ENCODE measurements at regions not wholly inside any gene's neighbourhood (a gene's known extent, or its start where the extent isn't known, plus 50 kb on each side); places are given as distances from the start of the nearest gene placed in this dataset.

GRCh38 chr11:122277493-122277892 lies 161.5 kb upstream of the BLID start:
- DNase-seq (ENCODE audit: low read depth, low spot score): no peak

GRCh38 chr11:122276221-122276620 lies 160.2 kb upstream of the BLID start:
- DNase-seq (ENCODE audit: low read depth, low spot score): no peak

- no peak for DNase-seq (ENCODE audit: low read depth, low spot score)
Measured at GRCh38 chr11:122275508-122275907, 159.5 kb upstream of the BLID start.

DNA sequence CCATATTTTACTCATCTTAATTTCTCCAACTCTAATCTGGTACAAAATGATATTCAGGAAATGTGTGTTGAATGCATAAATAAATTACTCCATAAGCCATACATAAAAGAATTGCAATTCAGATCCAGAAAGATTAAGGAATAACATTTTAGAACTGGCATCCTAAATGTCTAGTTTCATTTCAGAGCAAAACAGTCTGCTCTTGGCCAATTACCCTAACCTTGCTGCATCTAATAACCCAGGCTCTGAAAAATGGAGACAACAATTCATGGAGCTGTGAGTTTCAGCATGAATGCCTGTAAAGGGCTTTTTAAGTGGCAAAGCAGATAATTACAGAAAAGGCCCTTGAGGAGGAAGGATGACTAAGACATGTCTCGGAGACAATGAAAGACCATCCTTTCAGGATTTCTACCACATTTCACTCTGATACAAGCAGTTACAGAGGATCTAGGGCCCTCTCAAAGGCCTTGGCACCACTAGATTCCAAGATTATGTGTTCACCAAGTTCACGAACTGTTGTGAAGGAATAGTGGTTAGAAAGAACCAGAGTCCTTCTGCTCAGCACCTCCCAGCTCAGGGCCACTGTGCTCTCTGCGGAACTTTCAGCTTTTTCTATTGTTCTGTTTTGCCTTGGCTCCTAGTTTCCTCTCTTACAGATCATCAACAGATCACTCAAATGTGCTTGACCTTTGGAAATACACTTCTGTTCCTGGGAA lies 157.6 kb upstream of the BLID start:
- no peak for DNase-seq (ENCODE audit: low read depth, low spot score)

GRCh38 chr11:122271745-122272144 lies 155.7 kb upstream of the BLID start:
- DNase-seq (ENCODE audit: low read depth, low spot score): no peak

DNA sequence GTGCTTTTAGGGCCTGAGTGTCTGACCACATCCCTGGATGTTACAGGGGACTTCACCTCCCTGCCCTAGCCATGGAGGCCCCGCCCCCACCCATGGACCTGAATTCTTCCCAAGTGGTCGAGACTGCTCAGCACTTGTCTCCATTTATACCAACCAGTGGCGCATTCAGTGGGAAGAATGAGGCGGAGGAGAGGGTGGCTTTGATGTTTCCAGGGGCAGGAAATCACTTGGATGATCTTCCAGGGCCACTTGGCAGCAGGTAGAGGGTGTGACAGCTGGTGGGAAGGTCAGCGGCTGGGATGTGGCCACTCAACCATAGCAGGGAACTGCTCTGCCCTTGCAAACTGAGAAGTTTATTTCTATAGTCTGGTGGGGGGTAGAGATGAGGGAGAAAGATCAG lies 155.1 kb upstream of the BLID start:
- DNase-seq (ENCODE audit: low read depth, low spot score): no peak

DNA sequence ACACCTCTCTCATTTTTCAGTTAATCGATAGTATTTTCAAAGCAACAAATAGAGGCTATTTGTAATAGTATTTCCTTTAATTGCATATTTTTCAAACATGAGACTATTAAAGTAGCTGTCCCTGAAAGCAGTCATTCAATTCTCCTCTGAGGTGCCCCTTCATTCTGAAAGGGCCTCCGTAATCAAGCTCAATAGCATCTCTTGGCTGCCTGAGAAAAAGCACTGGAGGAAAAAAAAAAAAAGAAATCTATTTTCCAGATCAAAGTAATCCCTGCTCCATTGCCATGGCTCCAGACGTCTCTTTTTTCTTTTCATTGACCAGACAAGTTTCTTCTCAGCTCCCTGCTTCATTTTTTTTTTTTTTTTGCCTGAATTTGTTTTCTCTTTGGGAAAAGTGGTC lies 154.5 kb upstream of the BLID start:
- DNase-seq (ENCODE audit: low read depth, low spot score): no peak

DNA sequence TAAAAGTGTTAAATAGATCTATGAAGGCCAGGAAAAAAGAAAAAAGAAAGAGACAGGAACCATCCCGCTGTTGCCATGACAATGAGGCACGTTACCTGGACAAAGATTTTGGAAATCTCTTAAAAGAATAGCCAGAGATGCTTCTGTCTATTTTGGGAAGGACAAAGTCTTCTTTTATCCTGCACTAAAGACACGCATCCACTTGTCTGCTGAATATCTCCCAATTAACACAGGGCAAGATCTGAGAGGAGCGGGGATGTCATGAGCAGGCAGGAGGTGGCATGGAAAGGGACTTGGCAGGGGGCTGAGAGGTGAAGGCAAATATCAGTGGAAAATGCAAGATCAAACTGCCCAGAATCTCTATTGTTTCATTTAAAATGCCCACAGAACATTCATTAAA lies 153.8 kb upstream of the BLID start:
- DNase-seq (ENCODE audit: low read depth, low spot score): no peak

GRCh38 chr11:122268601-122269130 lies 152.7 kb upstream of the BLID start:
- DNase-seq (ENCODE audit: low read depth, low spot score): no peak

GRCh38 chr11:122267602-122268001 lies 151.6 kb upstream of the BLID start:
- no peak for DNase-seq (ENCODE audit: low read depth, low spot score)

GRCh38 chr11:122265981-122266380 lies 150.0 kb upstream of the BLID start:
- DNase-seq (ENCODE audit: low read depth, low spot score): no peak

GRCh38 chr11:122264121-122264520 lies 148.1 kb upstream of the BLID start:
- DNase-seq (ENCODE audit: low read depth, low spot score): no peak

- no peak for DNase-seq (ENCODE audit: low read depth, low spot score)
Measured at GRCh38 chr11:122261546-122261945, 145.5 kb upstream of the BLID start.

GRCh38 chr11:122259195-122259821 lies 143.3 kb upstream of the BLID start:
- no peak for DNase-seq (ENCODE audit: low read depth, low spot score)

DNA sequence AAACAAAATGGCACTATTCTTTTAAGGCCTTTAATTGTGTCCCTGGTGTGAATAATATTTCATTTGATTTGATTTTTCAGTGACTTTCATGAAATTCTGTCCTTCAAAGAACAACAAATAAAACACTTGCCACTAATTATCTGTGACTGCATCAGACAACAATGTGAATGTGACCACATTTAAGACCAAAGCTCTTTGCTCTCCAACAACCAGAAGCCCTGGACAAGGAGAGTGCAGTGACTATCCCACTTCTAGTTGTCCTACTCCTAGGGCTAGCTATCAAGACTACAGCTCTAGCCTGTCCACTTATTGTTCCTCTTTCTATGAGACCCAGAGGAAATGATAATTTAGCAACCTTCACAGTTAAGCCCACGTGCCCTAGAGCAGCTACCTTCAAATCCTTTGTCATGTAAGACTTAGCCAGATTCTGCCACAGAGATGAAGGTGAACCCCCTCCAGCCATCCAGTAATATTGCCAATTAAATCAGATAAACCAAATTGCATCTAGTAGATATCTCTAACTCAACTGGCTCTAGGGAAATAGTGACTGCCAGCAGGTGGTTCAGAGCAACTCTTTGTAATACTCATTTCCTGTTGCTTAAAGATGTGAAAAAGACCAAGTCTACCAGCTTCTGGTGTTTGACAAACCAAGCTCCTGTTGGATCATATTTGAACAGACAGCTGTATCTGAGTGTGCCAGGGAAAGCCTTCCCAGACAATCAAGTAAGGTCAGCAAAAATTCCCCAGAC lies 142.6 kb upstream of the BLID start:
- DNase-seq (ENCODE audit: low read depth, low spot score): no peak

GRCh38 chr11:122253589-122254231 lies 137.7 kb upstream of the BLID start:
- DNase-seq (ENCODE audit: low read depth, low spot score): no peak

DNA sequence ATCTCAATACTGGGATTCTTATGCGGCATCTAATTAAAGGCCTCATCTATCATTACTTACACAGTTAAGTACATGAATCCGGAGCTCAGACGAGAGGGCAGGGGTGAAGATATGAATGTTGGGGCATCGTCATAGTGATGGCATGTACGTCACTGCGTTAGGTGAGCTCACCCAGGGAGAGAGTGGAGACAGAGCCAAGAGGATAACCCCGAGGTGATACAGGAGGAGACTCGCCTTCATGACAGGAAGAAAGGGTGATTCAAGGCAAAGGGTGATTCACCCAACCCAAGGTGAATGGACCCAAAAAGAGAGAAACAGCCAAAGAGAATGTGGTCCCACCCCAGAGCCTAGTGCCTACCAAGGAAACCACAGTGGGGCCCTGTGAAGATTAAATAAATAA lies 132.9 kb upstream of the BLID start:
- DNase-seq (ENCODE audit: low read depth, low spot score): no peak

GRCh38 chr11:122248131-122248530 lies 132.1 kb upstream of the BLID start:
- no peak for DNase-seq (ENCODE audit: low read depth, low spot score)

DNA sequence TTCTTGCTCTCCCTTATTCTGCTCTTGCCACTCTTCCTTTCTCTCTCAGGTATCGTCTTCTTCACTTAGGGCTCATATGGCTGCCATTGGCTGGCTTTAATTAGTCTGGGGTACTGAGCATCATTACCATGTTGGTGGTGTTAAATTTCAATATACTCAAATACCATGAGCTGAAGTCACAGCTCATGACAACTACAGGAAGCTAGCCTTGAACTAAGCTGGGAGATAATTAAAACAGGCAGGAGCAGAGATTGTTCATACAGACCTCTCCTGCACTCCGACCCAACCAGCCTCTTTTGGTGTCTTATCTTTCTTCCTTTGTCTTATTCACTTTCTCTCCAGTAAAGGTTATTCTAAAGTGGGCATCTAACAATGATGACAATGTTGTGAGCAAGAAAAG lies 130.9 kb upstream of the BLID start:
- no peak for DNase-seq (ENCODE audit: low read depth, low spot score)

DNA sequence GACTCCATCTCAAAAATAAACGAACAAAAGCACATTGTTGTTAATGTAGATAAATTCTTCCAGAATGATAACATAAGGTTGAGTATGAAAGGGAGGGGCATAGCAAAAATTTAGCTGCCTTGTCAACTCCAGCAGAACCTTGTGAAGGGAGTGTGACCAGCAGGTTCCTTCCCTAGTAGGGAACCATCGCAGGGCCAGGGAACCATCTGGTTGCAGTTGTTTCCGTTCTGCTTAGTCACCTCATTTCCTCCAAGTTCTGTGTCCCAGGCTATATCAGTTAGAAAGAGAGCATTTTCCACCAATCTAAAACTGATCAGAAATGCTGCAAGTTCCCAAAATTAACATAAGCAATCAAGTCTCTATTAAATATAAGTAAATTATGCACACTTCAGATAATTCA lies 126.7 kb upstream of the BLID start:
- no peak for DNase-seq (ENCODE audit: low read depth, low spot score)

- DNase-seq (ENCODE audit: low read depth, low spot score): no peak
Measured at GRCh38 chr11:122241566-122241965, 125.6 kb upstream of the BLID start.

GRCh38 chr11:122240638-122241037 lies 124.6 kb upstream of the BLID start:
- DNase-seq (ENCODE audit: low read depth, low spot score): no peak

Measured in brain pericyte (primary cell).